HCT116 (cell line): ENCODE measurements at regions not wholly inside any gene's neighbourhood (a gene's known extent, or its start where the extent isn't known, plus 50 kb on each side); places are given as distances from the start of the nearest gene placed in this dataset.

Experiments
- ATAC-seq: fragments of 200-7000 bp; cut with Tn5 transposase; 2 replicates; pipeline ENCODE4 v1.9.1; 2020; ENCODE audit warnings: mild to moderate bottlenecking, moderate library complexity
- BruUV-seq: library from RNA; stranded (reverse); fragments of 400-500 nt; replicated peaks from 2 replicates; lab custom pipeline; 2021; lab: Mats Ljungman, UMichigan
- CTCF ChIA-PET: fragments of 300-600 bp; sonication (Branson Sonifier 250); formaldehyde crosslinking; loops from one replicate; lab custom pipeline; 2021; ENCODE audit warnings: antibody characterized with exemption; lab: Charles Lee
- POLR2A ChIA-PET: fragments of 300-600, 350-600 bp; sonication (Branson Sonifier 250); formaldehyde crosslinking; loops from one replicate; lab custom pipeline; 2021; ENCODE audit warnings: antibody characterized with exemption; lab: Charles Lee
- RAD21 ChIA-PET, 2 experiments: fragments of 300-600 bp; sonication (Branson Sonifier 250); formaldehyde crosslinking; loops; one replicate each; lab custom pipeline; 2023; ENCODE audit warnings: low total read pairs in 2 of 2; ENCODE audit not compliant: uncharacterized antibody in 2 of 2, unreplicated experiment in 2 of 2, low non-redundant PET in 1 of 2; lab: Charles Lee
- DNase-seq: peaks from one replicate; pipeline ENCODE4 v3.0.0-alpha.2; 2010; ENCODE audit warnings: low read depth, low spot score
- H2AFZ ChIP-seq: fragments of 200-600 bp; shearing (Covaris generic), sonication (generic); 2 replicates; pipeline ENCODE4 v1.6.1; 2017; ENCODE audit warnings: low read depth, mixed run types, mixed read lengths, antibody characterized with exemption, low read length; ENCODE audit not compliant: poor library complexity, severe bottlenecking
- H3K27ac ChIP-seq: 2 replicates; pipeline ENCODE4 v1.5.1; 2012; ENCODE audit warnings: low read depth, low read length
- H3K27me3 ChIP-seq: fragments of 200-600 bp; sonication (generic); 2 replicates; pipeline ENCODE4 v1.6.1; 2016; ENCODE audit warnings: mixed run types, low read length, mixed read lengths; ENCODE audit not compliant: insufficient read depth
- H3K36me3 ChIP-seq, 2 experiments: fragments of 200-500 bp in 1 of 2; fragments of 200-600 bp in 1 of 2; sonication (Bioruptor generic) in 1 of 2; sonication (generic) in 1 of 2; 2 replicates each; pipeline versions ENCODE4 v1.5.1 to v1.6.1; 2014 to 2016; ENCODE audit warnings: low read length in 2 of 2, inconsistent platforms in 1 of 2, mixed read lengths in 1 of 2, mixed run types in 1 of 2; ENCODE audit not compliant: insufficient read depth in 2 of 2, control insufficient read depth in 1 of 2
- H3K4me1 ChIP-seq, 2 experiments: fragments of 200-600 bp in 1 of 2; sonication (generic) in 1 of 2; 2 replicates each; pipeline versions ENCODE4 v1.5.1 to v1.6.1; 2012 to 2017; ENCODE audit warnings: low read length in 2 of 2, inconsistent platforms in 1 of 2, mild to moderate bottlenecking in 1 of 2, mixed read lengths in 1 of 2, mixed run types in 1 of 2, moderate library complexity in 1 of 2; ENCODE audit not compliant: insufficient read depth in 2 of 2, control insufficient read depth in 1 of 2
- H3K4me2 ChIP-seq: fragments of 200-600 bp; sonication (generic); 2 replicates; pipeline ENCODE4 v1.6.1; 2017; ENCODE audit warnings: mixed run types, low read length, mixed read lengths
- H3K4me3 ChIP-seq, 2 experiments: fragments of 200-600 bp in 1 of 2; sonication (generic) in 1 of 2; replicated peaks in 1 of 2; 2 replicates each; pipeline ENCODE4 v1.5.1; 2011 to 2016; ENCODE audit warnings: low read length in 2 of 2, control low read depth in 1 of 2, low read depth in 1 of 2, mild to moderate bottlenecking in 1 of 2, mixed read lengths in 1 of 2, mixed run types in 1 of 2
- H3K79me2 ChIP-seq: fragments of 200-600 bp; sonication (generic); 2 replicates; pipeline ENCODE4 v1.6.1; 2017; ENCODE audit warnings: mild to moderate bottlenecking, mixed run types, low read length, moderate library complexity, mixed read lengths; ENCODE audit not compliant: insufficient read depth
- H3K9ac ChIP-seq: fragments of 200-600 bp; sonication (generic); 2 replicates; pipeline ENCODE4 v1.6.1; 2016; ENCODE audit warnings: low read length, mixed read lengths
- H3K9me2 ChIP-seq: fragments of 200-600 bp; sonication (generic), shearing (Covaris generic); 2 replicates; pipeline ENCODE4 v1.6.1; 2017; ENCODE audit warnings: mixed run types, mild to moderate bottlenecking, moderate library complexity; ENCODE audit not compliant: insufficient read depth
- H3K9me3 ChIP-seq, 2 experiments: fragments of 200-500 bp in 1 of 2; fragments of 200-600 bp in 1 of 2; sonication (Bioruptor generic) in 1 of 2; sonication (generic) in 1 of 2; 2 replicates each; pipeline ENCODE4 v1.6.1; 2014 to 2017; ENCODE audit warnings: low read length in 2 of 2, mixed read lengths in 2 of 2, inconsistent platforms in 1 of 2, low read depth in 1 of 2, mild to moderate bottlenecking in 1 of 2, mixed run types in 1 of 2, moderate library complexity in 1 of 2; ENCODE audit not compliant: control insufficient read depth in 1 of 2, insufficient read depth in 1 of 2
- H4K20me1 ChIP-seq: fragments of 200-600 bp; sonication (generic), shearing (Covaris generic); 2 replicates; pipeline ENCODE4 v1.6.1; 2017; ENCODE audit warnings: mixed run types, mild to moderate bottlenecking, moderate library complexity; ENCODE audit not compliant: insufficient read depth
- ATF3 ChIP-seq: IDR thresholded peaks from 2 replicates; pipeline ENCODE4 v1.6.1; 2012
- CTCF ChIP-seq, 3 experiments: fragments of 200-600 bp in 1 of 3; sonication (generic) in 1 of 3; IDR thresholded peaks in 2 of 3; conservative IDR thresholded peaks in 1 of 3; 2 replicates each; pipeline ENCODE4 v1.5.1; 2012 to 2017; ENCODE audit warnings: low read depth in 2 of 3, low read length in 2 of 3, antibody characterized with exemption in 1 of 3, borderline replicate concordance in 1 of 3, control low read depth in 1 of 3, mild to moderate bottlenecking in 1 of 3, mixed read lengths in 1 of 3, mixed run types in 1 of 3, moderate library complexity in 1 of 3; ENCODE audit not compliant: insufficient read depth in 1 of 3
- EGR1 ChIP-seq: IDR thresholded peaks from 2 replicates; pipeline ENCODE4 v1.6.1; 2012; ENCODE audit warnings: low read depth
- EZH2 ChIP-seq: fragments of 200-600 bp; sonication (generic); IDR thresholded peaks from 2 replicates; pipeline ENCODE4 v1.6.1; 2017; ENCODE audit warnings: antibody characterized with exemption, mixed run types
- EZH2phosphoT487 ChIP-seq: fragments of 200-600 bp; IDR thresholded peaks from 2 replicates; pipeline ENCODE4 v1.6.1; 2018; ENCODE audit warnings: antibody characterized with exemption, borderline replicate concordance
- FOSL1 ChIP-seq: IDR thresholded peaks from 2 replicates; pipeline ENCODE4 v1.6.1; 2012; ENCODE audit warnings: low read depth
- POLR2A ChIP-seq: IDR thresholded peaks from 2 replicates; pipeline ENCODE4 v1.7.0; 2011; ENCODE audit warnings: borderline replicate concordance; ENCODE audit not compliant: insufficient read depth, insufficient read length; ENCODE audit errors: extremely low read depth
- POLR2AphosphoS5 ChIP-seq: IDR thresholded peaks from 2 replicates; pipeline ENCODE4 v1.6.1; 2011; ENCODE audit warnings: mild to moderate bottlenecking, low read depth, low read length, moderate library complexity
- REST ChIP-seq: IDR thresholded peaks from 2 replicates; pipeline ENCODE4 v1.6.1; 2012; ENCODE audit warnings: low read depth
- SIN3A ChIP-seq: IDR thresholded peaks from 2 replicates; pipeline ENCODE4 v1.6.1; 2012; ENCODE audit warnings: low read depth
- SP1 ChIP-seq: IDR thresholded peaks from 2 replicates; pipeline ENCODE4 v1.6.1; 2012; ENCODE audit warnings: low read depth
- TCF7L2 ChIP-seq: IDR thresholded peaks from 2 replicates; pipeline ENCODE4 v1.7.0; 2011; ENCODE audit warnings: borderline replicate concordance, inconsistent platforms; ENCODE audit not compliant: insufficient read depth, insufficient read length; ENCODE audit errors: extremely low read depth
- ZBTB33 ChIP-seq: IDR thresholded peaks from 2 replicates; pipeline ENCODE4 v1.6.1; 2011; ENCODE audit warnings: mild to moderate bottlenecking, low read length, moderate library complexity; ENCODE audit not compliant: insufficient replicate concordance; ENCODE audit errors: extremely low read depth
- ZFX ChIP-seq: fragments of 450-650 bp; IDR thresholded peaks from 2 replicates; pipeline ENCODE4 v1.6.1; 2017
- ZNF274 ChIP-seq: fragments of 200-500 bp; sonication (Bioruptor generic); IDR thresholded peaks from 2 replicates; pipeline ENCODE4 v1.6.1; 2014; ENCODE audit warnings: mild to moderate bottlenecking, low read depth, low read length, inconsistent platforms
- intact Hi-C: fragments of 100-400 bp; cut with micrococcal nuclease; formaldehyde crosslinking; loops from 2 replicates; pipeline ENCODE4 v1.10.0; 2022

- H3K4me1 ChIP-seq, result no peaks in the 10 kb centered on the region
- no peaks in the 10 kb centered on the region for H3K27me3 ChIP-seq
- H3K79me2 ChIP-seq, result peaks cover 9% of the 10 kb centered on the region
- no TSS peak for BruUV-seq
- no peaks in the 10 kb centered on the region for H3K9me2 ChIP-seq
- H3K4me2 ChIP-seq, result no peak overlapping the region
- intact Hi-C loops, result no loop called here
- no peak overlapping the region for H2AFZ ChIP-seq
- no peak overlapping the region for H3K9ac ChIP-seq
- POLR2A ChIA-PET, result no interaction called here
- H3K36me3 ChIP-seq, result no peaks in the 10 kb centered on the region
- H4K20me1 ChIP-seq, result no peaks in the 10 kb centered on the region
- no peaks in the 10 kb centered on the region for H3K9me3 ChIP-seq
- RAD21 ChIA-PET, result no interaction called here
- TF ChIP-seq ZBTB33, result no peak
- no peak for TF ChIP-seq ZFX
- TF ChIP-seq EZH2phosphoT487, result no peak
- TF ChIP-seq FOSL1, result no peak
- TF ChIP-seq SIN3A, result no peak
- TF ChIP-seq ATF3, result no peak
- no peak for TF ChIP-seq EGR1
- no peak for TF ChIP-seq REST
- TF ChIP-seq EZH2, result no peak
- no peak for TF ChIP-seq POLR2AphosphoS5
- TF ChIP-seq TCF7L2, result no peak
- TF ChIP-seq SP1, result no peak
- TF ChIP-seq CTCF (IDR thresholded peaks at IDR 0.05 in 2 of 3, conservative IDR thresholded peaks at IDR 0.05 in 1 of 3; ENCODE audit: borderline replicate concordance in 1 of 3, insufficient read depth in 1 of 3, low read depth in 2 of 3, low read length in 2 of 3), result no peak
- no peak for TF ChIP-seq POLR2A
- TF ChIP-seq ZNF274, result no peak
- DNase-seq (no peak), ATAC-seq (no peak)
- H3K27ac ChIP-seq, result no peak overlapping the region
- H3K4me3 ChIP-seq, result no peak overlapping the region
- CTCF ChIA-PET, result no interaction called here
Measured at GRCh38 chr2:173544641-173545363, 190.1 kb downstream of the CDCA7 start.
